Endodermal cell (in vitro differentiated cells): ENCODE measurements at regions not wholly inside any gene's neighbourhood (a gene's known extent, or its start where the extent isn't known, plus 50 kb on each side); places are given as distances from the start of the nearest gene placed in this dataset.

Experiments used
- DNase-seq: peaks from one replicate; pipeline ENCODE4 v3.0.0-alpha.2; 2017
- H3K27ac ChIP-seq: 2 replicates; pipeline ENCODE4 v1.5.1; 2013; ENCODE audit warnings: mild to moderate bottlenecking, low read depth, low read length, moderate library complexity
- H3K27me3 ChIP-seq: 2 replicates; pipeline ENCODE4 v1.6.1; 2013; ENCODE audit warnings: mild to moderate bottlenecking, low read length, moderate library complexity; ENCODE audit not compliant: insufficient read depth, control insufficient read depth, poor library complexity, severe bottlenecking
- H3K36me3 ChIP-seq: 2 replicates; pipeline ENCODE4 v1.7.0; 2013; ENCODE audit warnings: mild to moderate bottlenecking, low read length, moderate library complexity; ENCODE audit not compliant: control insufficient read depth, insufficient read depth
- H3K4me1 ChIP-seq: one replicate; pipeline ENCODE4 v1.7.0; 2013; ENCODE audit warnings: low read length; ENCODE audit not compliant: control insufficient read depth, insufficient read depth
- H3K4me3 ChIP-seq: 2 replicates; pipeline ENCODE4 v1.5.1; 2013; ENCODE audit warnings: mild to moderate bottlenecking, low read length, moderate library complexity
- H3K9ac ChIP-seq: 2 replicates; pipeline ENCODE4 v1.6.1; 2013; ENCODE audit warnings: mild to moderate bottlenecking, low read length, moderate library complexity; ENCODE audit not compliant: poor library complexity, severe bottlenecking; ENCODE audit errors: extremely low read depth
- H3K9me3 ChIP-seq: 2 replicates; pipeline ENCODE4 v1.6.1; 2013; ENCODE audit warnings: mild to moderate bottlenecking, low read length, moderate library complexity; ENCODE audit not compliant: control insufficient read depth
- H3K27ac Mint-ChIP-seq: 2 replicates; pipeline ENCODE4 v1.8.0; 2020; ENCODE audit warnings: mixed read lengths
- H3K27me3 Mint-ChIP-seq: 2 replicates; pipeline ENCODE4 v1.8.0; 2021; ENCODE audit warnings: mild to moderate bottlenecking, mixed read lengths; ENCODE audit not compliant: insufficient read depth
- H3K36me3 Mint-ChIP-seq: 2 replicates; pipeline ENCODE4 v1.8.0; 2020; ENCODE audit warnings: low read depth, mixed read lengths
- H3K4me1 Mint-ChIP-seq: 2 replicates; pipeline ENCODE4 v1.8.0; 2020; ENCODE audit warnings: mixed read lengths
- H3K4me3 Mint-ChIP-seq: 2 replicates; pipeline ENCODE4 v1.8.0; 2020; ENCODE audit warnings: mild to moderate bottlenecking, moderate library complexity, mixed read lengths
- H3K9me3 Mint-ChIP-seq: 2 replicates; pipeline ENCODE4 v1.8.0; 2020; ENCODE audit warnings: mild to moderate bottlenecking, mixed read lengths
- WGBS, 2 experiments: methylation state at CpG; one replicate each; pipeline versions ENCODE4 v1.1.5 to v1.1.7; 2013; ENCODE audit warnings: missing lambda C conversion rate in 2 of 2, mixed read lengths in 1 of 2; ENCODE audit not compliant: insufficient coverage in 1 of 2, insufficient read length in 1 of 2; 5-methylcytosine and 5-hydroxymethylcytosine counted together
- TF ChIP-seq, protein P1 (sequence below): fragments of 200-600 bp; sonication (generic); conservative IDR thresholded peaks from 2 replicates; pipeline ENCODE4 v1.5.0; 2021; ENCODE audit warnings: antibody characterized with exemption, mild to moderate bottlenecking

DNA sequence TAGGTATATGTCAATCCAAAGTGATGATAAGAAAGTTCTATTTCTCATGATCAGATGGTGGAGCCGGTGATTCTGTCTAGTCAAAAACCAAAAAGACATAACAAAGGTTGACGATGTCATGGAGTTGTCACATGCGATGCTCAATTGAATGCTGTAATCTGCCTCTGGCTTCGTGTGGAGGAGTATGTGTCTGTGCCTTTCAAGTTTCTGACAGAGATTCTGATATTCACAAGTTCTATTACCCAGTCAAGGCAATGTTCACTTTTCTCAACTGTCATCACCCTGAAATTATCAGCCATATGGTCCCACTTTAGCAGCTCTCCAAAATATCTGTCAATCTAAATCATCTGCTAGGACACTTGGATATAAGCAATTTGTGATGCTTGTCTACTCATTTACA is 367.6 kb upstream of the PRR20A start:
- TF ChIP-seq, protein P1, sequence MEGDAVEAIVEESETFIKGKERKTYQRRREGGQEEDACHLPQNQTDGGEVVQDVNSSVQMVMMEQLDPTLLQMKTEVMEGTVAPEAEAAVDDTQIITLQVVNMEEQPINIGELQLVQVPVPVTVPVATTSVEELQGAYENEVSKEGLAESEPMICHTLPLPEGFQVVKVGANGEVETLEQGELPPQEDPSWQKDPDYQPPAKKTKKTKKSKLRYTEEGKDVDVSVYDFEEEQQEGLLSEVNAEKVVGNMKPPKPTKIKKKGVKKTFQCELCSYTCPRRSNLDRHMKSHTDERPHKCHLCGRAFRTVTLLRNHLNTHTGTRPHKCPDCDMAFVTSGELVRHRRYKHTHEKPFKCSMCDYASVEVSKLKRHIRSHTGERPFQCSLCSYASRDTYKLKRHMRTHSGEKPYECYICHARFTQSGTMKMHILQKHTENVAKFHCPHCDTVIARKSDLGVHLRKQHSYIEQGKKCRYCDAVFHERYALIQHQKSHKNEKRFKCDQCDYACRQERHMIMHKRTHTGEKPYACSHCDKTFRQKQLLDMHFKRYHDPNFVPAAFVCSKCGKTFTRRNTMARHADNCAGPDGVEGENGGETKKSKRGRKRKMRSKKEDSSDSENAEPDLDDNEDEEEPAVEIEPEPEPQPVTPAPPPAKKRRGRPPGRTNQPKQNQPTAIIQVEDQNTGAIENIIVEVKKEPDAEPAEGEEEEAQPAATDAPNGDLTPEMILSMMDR, result no peak

DNA sequence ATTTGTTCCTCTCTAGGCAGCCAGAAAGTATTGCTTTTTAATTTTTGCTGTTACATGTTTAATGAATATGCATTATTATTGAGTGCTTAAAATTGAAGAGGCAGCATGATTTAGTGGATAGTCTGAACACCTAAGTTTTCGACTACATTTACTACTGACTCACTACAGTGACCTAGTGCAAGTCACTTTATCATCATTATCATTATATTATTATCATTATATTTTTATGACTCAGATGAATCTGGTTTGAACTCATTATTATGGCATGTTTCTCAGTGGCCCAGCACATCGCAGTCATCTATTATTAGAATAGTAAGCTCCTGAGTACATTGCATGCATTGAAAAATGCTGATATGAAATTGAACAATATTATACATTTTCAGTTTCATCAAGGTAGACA is 351.2 kb upstream of the PRR20A start:
- no peaks in the 10 kb centered on the region for H3K4me1 ChIP-seq
- Mint-ChIP-seq H3K36me3 (no peaks in the 10 kb centered on the region), H3K4me1 (no peaks in the 10 kb centered on the region), H3K4me3 (no peak overlapping the region), H3K27me3 (no peaks in the 10 kb centered on the region), H3K9me3 (no peaks in the 10 kb centered on the region), H3K27ac (no peak overlapping the region)
- no peak for DNase-seq
- H3K27me3 ChIP-seq, result no peaks in the 10 kb centered on the region
- H3K36me3 ChIP-seq, result no peaks in the 10 kb centered on the region
- H3K9ac ChIP-seq, result no peak overlapping the region
- no peak overlapping the region for H3K27ac ChIP-seq
- TF ChIP-seq, protein P1, result no peak
- WGBS, 2 experiments, result no CpG with 5 or more reads among the region's 2 CpGs
- H3K4me3 ChIP-seq, result no peak overlapping the region
- H3K9me3 ChIP-seq, result no peaks in the 10 kb centered on the region

More for the DNA sequence above, 367.6 kb upstream of the PRR20A start:
- Histone ChIP-seq H3K27me3 (no peaks in the 10 kb centered on the region), H3K4me1 (no peaks in the 10 kb centered on the region), H3K4me3 (no peak overlapping the region), H3K36me3 (no peaks in the 10 kb centered on the region), H3K9me3 (no peaks in the 10 kb centered on the region), H3K27ac (no peak overlapping the region), H3K9ac (no peak overlapping the region)
- no peaks in the 10 kb centered on the region for H3K4me1 Mint-ChIP-seq
- H3K27ac Mint-ChIP-seq, result no peak overlapping the region
- no peak for DNase-seq
- WGBS, 2 experiments, result 86 to 95% methylated on average over 1 to 4 of the region's 4 CpGs
- H3K9me3 Mint-ChIP-seq, result no peaks in the 10 kb centered on the region
- no peak overlapping the region for H3K4me3 Mint-ChIP-seq
- H3K36me3 Mint-ChIP-seq, result no peaks in the 10 kb centered on the region
- no peaks in the 10 kb centered on the region for H3K27me3 Mint-ChIP-seq

DNA sequence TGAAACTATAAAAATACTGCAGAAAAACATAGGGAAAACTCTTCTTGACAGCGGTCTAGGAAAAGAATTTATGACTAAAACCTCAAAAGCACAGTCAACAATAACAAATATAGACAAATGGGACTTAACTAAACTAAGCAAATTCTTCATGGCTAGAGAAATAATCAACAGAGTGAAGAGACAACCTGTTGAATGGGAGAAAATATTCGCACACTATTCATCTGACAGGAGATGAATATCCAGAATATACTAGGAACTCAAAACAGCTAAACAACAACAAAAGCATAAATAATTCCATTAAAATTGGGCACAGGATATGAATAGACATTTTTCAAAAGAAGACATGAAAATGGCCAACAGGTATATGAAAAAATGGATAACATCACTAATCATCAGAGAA is 303.6 kb upstream of the PRR20A start:
- Histone ChIP-seq H3K9ac (no peak overlapping the region), H3K27me3 (no peaks in the 10 kb centered on the region), H3K27ac (no peak overlapping the region), H3K9me3 (peaks cover 9% of the 10 kb centered on the region), H3K36me3 (no peaks in the 10 kb centered on the region), H3K4me1 (no peaks in the 10 kb centered on the region), H3K4me3 (no peak overlapping the region)
- 100% methylated on average over 2 of the region's 2 CpGs; no CpG with 5 or more reads in 1 of the 2 experiments for WGBS, 2 experiments
- TF ChIP-seq, protein P1, result no peak
- Mint-ChIP-seq H3K4me3 (no peak overlapping the region), H3K27me3 (no peaks in the 10 kb centered on the region), H3K4me1 (no peaks in the 10 kb centered on the region), H3K9me3 (peaks cover 7% of the 10 kb centered on the region), H3K27ac (no peak overlapping the region), H3K36me3 (no peaks in the 10 kb centered on the region)
- no peak for DNase-seq
